GM19372 (cell line): ENCODE measurements at regions not wholly inside any gene's neighbourhood (a gene's known extent, or its start where the extent isn't known, plus 50 kb on each side); places are given as distances from the start of the nearest gene placed in this dataset.
A peak's percentile ranks its signal among the peaks of the same experiment; 100 is the strongest.
"Not testable (repeated sequence)": the region's sequence is repeated elsewhere in the genome, so short reads cannot be mapped to it uniquely, and the experiment has no call there.

Experiments
- ATAC-seq: cut with Tn5 transposase; IDR thresholded peaks from one replicate; pipeline ENCODE4 v1.9.1; 2021; ENCODE audit warnings: mild to moderate bottlenecking, low read depth, moderate library complexity; ENCODE audit not compliant: unreplicated experiment

DNA sequence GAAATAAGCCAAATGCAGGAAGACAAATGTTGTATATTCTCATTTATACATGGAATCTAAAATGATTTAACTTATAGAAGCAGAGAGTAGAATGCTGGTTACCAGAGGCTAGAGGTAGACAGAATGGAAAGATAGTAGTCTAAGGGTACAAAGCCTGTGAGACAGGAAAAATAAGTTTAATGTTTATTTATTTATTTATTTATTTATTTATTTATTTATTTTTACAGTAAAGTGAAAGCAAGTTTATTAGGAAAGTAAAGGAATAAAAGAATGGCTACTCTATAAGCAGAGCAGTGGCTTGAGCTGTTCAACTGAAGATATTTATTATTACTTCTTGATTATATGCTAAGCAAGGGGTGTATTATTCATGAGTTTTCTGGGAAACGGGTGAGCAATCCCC is 203.2 kb downstream of the LAS1L start:
- ATAC-seq: no peak

DNA sequence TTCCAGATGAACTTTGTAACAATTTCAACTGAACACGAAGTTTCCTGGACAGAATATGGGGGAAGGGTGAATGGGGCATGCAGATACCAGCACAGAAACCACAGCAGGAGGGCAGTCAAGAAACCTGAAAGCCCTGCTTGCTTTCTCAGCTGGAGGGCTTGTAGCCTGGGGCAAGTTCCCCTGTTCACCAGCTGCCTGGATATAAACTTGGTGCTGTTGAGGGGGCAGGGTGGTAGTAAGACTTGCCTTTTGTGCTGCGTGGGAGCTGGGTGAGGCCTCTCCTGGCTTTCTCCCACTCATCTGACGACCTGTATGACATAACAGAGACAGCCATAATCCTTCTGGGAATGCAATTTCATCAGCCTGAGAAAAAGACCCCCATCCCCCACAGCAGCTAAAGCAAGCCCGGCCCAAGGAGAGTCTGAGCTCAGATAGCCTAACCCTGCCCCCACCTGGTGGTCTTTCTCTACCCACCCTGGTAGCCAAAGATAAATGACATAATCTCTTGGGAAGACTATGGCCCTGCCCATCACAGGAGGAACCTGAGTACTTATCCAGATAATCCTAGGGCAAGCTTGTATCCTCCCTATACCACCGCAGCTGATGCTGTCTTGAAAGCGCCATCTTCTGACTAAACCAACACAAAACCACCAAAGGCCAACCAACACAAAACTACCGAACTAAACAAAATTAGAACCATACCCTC is 234.3 kb downstream of the LAS1L start:
- no peak for ATAC-seq

DNA sequence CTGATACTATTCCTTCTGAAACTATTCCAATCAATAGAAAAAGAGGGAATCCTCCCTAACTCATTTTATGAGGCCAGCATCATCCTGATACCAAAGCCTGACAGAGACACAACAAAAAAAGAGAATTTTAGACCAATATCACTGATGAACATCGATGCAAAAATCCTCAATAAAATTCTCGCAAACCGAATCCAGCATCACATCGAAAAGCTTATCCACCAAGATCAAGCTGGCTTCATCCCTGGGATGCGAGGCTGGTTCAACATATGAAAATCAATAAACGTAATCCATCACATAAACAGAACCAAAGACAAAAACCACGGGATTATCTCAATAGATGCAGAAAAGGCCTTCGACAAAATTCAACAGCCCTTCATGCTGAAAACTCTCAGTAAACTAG is 251.7 kb downstream of the LAS1L start:
- ATAC-seq: not testable (repeated sequence)

DNA sequence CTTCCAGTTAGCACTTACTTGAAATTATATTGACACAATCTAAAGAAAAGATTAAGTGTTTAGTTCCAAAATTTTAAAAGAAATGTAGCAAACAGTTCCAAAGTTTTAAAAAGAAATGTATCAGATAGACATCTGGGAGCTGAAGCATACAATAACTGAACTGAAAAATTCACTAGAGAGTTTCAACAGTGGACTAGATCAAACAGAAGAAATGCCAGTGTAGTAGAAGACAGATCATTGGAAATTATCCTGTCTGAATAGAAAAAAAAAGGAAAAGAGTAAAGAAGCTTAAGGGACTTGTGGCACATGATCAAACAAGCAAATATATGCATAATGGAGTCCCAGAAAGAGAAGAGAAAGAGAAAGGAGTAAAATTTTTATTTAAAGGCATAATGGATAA is 261.4 kb downstream of the LAS1L start:
- no peak for ATAC-seq

DNA sequence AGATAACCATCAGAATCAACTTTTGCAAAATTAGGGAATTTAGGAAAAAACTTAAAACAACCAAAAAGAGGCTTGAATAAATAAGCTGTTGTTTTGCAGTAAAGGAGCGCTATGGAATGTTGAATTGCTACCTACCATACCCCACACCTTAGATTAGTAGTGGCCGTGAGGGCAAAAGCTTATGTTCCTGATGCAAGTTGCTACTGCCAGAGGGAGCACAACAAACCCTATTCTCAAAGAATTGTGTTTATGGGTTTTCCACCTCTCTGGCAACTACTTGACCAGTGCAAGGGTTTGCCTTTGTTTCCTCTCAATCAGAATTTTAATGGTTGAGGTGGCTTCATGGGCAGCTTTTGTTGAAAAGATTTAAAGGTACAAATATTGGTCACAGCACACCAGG is 268.1 kb downstream of the LAS1L start:
- no peak for ATAC-seq

DNA sequence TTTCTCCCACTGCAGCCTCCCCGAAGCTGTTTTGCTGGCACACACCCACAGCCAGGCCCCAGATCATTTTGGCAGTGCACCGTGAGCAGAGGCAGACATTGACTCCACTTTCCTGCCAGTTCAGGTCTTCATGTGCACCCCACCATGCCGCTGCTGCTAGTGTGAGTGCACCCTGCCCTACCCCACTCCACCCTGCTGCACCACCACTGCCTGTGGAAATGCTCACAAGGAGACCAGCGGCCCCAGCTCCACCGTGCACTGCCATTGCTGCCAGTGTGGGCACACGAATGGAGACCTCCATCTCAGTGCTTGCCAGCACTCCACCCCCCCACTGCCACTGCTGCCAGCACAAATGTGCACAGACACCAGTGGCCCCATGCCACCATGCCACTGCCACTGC is 277.6 kb upstream of the ZC4H2 start:
- ATAC-seq: no peak

DNA sequence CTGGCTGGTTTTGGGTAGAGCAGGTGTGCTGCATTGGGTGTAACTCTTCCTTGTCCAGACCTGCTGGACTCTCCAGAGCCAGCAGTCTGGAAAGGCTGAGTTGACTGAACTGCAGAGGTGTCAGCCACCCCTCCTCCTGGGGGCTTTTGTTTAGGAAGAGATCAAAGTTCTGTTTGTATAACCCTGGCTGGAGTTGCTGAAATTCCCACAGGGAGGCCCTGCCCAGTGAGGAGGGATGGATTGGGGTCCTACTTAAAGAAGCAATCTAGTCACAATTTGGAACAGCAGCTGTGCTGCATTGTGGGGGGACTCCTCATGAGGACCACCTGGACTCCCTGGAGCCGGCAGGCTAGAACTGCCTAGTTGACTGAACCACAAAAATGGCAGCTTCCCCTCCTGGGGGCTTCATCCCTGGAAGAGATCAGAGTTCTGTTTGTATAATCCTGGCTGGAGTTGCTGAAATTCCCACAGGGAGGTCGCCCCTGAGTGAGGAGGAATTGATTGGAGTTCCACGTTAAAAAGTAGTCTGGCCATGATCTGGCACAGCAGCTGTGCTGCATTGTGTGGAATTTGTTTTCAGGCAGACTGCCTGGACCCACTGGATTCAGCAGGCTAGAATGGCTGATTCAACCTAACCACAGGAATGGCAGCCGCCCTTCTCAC is 264.9 kb upstream of the ZC4H2 start:
- no peak for ATAC-seq

DNA sequence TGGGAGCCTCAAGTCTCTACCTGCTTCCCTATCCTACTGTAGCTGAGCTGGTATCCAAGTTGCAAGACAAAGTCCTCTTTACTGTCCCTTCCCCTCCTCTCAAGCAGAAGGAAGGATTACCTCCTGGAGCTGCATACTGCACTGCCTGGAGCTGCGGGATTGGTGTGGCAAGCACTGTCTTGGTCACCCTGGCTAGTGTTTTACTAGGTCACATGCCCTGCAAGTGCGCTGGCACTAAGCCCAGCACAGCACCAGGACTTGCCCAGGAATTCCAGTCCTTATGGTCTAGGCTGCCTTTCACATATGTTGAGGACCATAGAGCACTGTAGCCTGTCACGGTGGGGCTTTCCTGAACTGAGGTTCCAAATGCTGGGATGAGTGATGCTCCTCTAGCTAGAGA is 227.3 kb upstream of the ZC4H2 start:
- no peak for ATAC-seq

DNA sequence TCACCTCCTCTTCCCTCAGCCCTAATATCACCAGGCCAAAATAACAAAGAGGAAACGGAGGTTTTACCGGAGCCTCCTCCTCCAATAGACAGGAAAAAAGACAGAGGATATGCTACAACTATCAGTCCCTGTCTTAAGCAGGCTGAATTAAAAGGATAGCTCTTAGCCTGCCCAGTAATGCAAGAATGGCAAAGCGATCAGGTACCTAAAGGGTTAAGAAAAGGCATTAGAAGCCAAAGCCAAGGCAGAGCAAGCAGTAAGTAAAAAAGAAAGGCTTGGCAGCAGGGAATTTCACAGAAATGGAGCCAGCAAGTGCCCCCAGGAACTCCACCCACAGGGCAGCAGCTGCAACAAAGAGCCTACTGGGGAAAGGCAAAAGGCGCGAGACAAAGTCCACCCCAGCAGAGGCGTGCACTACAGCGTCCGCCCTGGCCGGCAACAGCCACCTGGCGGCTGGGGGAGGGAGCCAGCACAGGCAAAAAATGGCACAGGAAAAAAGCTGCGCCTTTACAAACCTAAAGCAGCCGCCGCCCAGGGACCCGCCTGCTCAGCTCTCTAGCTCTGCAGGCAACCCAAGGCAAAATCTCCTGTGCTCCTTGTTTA is 220.6 kb upstream of the ZC4H2 start:
- no peak for ATAC-seq

DNA sequence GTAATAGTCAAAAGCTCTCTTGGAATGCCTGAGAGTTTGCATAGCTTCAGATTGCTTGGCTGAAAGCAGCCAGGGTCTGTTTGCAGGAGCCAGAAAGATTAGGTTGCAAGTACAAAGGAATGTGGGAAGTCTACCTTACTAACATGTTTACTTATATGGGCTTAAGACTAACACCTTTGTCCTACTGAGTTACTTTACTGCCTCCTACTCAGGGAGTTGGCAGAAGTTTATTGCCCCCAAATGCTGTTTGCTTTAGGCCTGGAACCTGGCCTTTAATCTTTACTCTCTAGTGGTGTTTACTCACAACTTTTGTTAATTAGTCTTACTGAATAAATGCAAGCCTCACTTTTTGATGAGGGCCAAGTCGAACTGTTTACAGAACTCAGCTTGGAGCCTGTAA is 219.4 kb upstream of the ZC4H2 start:
- no peak for ATAC-seq

DNA sequence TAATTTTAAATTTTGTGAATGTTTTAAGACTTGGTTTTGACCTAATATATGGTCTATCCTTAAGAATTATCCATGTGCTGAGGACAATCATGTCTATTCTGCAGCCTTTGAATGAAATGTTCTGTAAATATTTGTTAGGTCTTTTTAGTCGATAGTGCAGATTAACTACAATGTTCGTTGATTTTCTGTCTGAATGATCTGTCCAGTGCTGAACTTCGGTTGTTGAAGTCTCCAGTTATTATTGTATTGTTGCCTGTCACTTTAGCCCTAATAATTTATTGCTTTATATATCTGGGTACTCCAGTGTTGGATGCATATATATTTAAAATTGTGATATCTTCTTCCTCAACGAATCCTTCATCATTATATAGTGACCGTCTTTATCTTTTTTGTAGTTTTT is 218.3 kb upstream of the ZC4H2 start:
- ATAC-seq: no peak

DNA sequence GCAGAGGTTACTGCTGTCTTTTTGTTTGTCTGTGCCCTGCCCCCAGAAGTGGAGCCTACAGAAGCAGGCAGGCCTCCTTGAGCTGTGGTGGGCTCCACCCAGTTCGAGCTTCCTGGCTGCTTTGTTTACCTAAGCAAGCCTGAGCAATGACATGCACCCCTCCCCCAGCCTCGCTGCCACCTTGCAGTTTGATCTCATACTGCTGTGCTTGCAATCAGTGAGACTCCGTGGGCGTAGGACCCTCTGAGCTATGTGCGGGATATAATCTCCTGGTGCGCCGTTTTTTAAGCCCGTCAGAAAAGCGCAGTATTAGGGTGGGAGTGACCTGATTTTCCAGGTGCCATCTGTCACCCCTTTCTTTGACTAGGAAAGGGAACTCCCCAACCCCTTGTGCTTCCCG is 187.1 kb upstream of the ZC4H2 start:
- not testable (repeated sequence) for ATAC-seq

DNA sequence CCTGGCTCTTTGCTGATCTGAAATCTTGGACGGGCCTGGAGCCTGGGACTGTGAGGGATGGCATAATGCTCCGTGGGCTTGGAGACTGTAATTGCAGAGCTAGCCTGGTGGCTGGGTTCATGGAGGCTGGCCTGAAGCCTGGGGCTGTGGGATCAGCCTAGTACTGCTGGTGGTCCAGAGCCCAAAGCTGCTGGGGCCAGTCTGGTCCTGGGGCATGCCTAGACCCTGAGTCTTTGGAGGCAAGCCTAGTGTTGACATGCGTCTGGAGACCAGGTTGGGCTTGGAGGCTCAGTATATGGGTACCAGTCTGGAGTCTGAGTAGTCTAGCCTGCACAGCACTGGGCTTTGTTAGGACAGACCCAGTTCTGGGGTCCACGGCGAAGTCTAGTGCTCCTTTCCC is 172.0 kb upstream of the ZC4H2 start:
- no peak for ATAC-seq

DNA sequence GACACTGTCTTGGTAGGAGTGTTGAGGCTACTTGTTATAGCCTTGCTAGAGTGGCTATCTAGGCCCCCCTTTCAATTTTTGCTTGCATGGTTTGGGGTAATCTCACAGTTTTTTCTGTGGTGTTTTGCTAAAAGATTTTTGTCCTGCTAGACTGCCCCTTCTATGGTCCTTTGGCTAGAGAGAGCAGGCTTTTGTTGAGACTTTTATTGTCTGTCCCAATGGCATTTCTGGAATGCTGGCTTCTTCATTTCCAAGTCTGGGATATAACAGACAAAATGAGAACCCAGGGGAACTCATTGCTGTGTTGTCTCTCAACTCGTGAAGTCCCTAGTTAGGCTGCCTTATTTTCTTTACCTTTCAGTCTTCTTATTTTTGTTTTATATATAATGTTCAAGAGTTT is 160.2 kb upstream of the ZC4H2 start:
- no peak for ATAC-seq

DNA sequence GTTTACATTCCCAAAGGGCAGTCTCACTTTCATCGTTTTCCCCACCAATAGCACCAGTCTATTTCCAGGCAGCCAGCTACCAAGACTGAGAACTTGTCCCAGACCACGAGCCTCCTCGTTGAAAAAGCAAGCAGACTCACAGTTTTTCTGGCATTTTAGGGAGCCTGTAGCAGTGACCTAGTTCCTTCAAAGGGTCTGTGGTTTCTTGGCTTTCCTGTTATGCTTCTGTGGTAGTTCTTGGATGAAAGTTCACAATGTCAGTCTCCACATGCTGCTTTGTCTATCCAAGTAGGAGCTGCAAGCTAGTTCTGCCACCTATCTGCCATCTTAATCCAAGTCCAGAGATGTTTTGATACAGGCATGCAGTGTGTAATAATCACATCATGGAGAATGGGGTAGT is 151.6 kb upstream of the ZC4H2 start:
- no peak for ATAC-seq

DNA sequence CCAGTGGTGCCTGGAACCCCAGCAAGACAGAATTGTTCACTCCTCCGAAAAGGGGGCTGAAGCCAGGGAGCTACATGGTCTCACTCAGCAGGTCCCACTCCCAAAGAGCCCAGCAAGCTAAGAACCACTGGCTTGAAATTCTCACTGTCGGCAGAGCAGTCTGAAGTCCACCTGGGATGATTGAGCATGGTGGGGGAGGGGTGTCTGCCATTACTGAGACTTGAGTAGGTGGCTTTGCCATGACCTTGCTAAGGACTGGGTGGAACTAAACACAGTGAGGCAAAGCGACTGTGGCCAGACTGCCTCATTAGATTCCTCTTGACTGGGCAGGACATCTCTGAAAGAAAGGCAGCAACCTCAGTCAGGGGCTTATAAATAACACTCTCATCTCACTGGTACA is 122.6 kb upstream of the ZC4H2 start:
- ATAC-seq: no peak

DNA sequence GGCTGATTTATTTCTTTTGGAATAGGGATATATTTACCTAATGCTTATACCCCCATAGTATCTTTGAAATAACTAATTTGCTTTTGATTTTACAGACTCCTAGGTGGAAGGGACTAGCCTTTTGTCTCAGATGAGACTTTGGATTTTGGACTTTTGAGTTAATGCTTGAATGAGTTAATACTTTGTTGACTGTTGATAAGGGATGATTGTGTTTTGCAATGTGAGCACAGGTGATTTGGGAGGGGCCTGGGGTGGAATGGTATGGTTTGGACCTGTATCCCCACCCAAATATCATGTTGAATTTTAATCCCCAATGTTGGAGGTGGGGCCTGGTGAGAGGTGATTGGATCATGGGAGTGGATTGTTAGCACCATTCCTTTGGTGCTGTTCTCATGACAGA is 117.4 kb upstream of the ZC4H2 start:
- ATAC-seq: no peak

DNA sequence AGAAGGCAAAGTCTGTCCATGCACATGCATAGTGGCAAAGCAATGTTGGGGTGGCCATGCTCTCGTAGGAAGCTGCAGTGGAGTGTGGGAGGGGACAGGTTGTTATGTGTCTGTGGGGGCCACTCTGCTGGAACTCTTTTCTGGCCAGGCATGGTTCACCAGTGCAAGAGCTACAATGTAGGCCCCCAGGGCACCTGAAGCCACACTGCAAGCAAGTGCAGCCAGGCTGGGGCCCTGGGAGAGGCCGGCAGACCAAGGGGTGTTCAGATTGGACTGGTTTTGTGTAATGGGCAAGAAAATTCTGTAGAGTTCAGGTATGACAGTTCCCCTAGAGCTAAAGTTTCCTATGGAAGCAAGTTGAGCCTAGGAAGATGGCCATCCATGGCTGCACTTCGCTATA is 97.0 kb upstream of the ZC4H2 start:
- no peak for ATAC-seq

DNA sequence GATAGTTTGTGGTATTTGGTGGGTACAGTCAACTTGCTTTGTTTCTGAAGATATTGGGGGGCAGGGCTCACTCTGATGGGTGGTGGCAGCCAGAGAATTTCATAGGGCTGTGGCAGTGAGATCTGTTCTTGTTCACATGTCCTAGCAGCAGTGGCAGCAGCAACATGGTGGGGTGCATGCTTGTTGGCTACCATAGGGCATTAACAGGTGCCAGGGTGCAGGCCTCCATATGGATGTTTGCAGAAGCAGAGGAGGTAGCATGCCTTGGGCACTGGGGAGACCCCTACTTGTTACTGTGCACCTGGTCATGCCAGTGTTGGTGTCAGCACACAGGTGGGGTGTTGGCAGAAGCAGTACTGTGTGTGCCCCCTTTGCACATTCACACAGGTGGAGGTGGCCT is 96.3 kb upstream of the ZC4H2 start:
- no peak for ATAC-seq

DNA sequence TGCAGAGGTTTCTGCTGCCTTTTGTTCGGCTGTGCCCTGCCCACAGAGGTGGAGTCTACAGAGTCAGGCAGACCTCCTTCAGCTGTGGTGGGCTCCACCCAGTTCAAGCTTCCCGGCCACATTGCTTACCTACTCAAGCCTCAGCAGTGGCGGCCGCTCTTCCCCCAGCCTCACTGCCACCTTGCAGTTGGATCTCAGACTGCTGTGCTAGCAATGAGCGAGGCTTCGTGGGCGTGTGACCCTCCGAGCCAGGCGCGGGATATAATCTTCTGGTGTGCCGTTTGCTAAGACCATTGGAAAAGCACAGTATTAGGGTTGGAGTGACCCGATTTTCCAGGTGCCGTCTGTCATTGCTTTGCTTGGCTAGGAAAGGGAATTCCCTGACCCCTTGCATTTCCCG is 82.4 kb upstream of the ZC4H2 start:
- not testable (repeated sequence) for ATAC-seq

DNA sequence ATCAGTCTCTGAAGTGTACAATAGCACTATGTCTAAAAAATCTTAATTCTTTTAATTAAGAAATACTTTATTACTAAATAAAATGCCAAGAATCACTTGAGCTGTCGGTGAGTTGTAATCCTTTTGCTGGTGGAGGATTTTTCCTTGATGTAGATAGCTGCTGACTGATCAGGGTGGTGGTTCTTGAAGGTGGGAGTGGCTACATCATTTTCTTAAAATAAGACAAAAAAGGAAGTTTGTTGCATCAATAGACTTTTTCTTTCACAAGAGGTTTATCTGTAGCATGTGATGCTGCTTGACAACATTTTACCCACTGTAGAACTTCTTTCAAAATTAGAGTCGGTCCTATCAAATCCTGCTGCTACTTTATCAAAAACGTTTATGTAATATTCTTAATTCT is 68.8 kb upstream of the ZC4H2 start:
- ATAC-seq: no peak

DNA sequence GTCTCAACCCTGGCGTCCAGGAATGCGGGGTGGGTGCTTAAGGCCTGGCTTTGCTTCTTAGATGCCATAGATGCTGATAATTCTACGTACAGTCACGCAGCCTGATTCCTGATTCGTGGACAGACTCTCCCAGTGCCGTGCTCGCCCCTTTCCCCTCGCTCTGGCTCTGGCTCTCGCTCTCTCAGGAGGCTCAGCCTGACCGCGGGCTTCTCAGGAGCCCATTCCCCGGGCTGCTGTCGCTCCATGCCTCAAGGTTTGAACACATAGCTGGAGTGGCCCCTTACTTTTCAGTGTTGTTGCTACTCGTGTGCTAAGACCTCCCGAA is 59.2 kb upstream of the ZC4H2 start:
- ATAC-seq: peak; percentile 30
